ENCODE measurements at regions not wholly inside any gene's neighbourhood (a gene's known extent, or its start where the extent isn't known, plus 50 kb on each side); places are given as distances from the start of the nearest gene placed in this dataset.
A peak's percentile ranks its signal among the peaks of the same experiment; 100 is the strongest.

DNA sequence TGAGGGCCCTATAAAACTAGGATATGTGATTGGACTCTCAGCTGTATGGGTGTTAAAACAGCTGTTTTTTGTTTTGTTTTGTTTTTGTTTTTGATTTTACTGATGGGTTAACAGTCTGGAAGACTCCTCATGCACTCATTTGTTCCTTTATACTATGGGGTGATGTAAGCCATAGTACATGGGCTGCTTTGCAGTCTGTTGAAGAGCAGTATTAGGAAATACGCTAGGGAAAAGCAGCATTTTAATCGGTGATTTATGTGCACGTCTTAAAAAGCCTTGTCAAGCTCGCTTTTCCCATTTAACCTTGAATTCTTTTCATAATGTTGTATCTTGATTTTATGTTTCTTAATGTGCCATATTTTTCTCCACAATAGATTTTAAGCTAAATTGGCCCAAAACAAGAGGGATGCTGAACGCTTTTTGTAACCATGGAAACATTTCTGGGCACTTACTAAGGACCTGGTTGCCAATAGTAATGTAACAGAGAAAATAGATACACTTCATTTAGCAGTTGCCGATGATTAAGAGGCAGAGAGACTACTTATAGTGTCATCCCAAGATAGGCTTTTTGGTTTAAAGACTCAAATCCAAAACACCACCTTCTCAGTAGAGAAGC lies 244.0 kb downstream of the SNAPC1 start:
- ATAC-seq, result no peak

GRCh38 chr14:62015243-62015642 lies 253.0 kb downstream of the SNAPC1 start:
- no peak for ATAC-seq
- no peak for DNase-seq

More for the DNA sequence above, 244.0 kb downstream of the SNAPC1 start:
- no peak for DNase-seq

DNA sequence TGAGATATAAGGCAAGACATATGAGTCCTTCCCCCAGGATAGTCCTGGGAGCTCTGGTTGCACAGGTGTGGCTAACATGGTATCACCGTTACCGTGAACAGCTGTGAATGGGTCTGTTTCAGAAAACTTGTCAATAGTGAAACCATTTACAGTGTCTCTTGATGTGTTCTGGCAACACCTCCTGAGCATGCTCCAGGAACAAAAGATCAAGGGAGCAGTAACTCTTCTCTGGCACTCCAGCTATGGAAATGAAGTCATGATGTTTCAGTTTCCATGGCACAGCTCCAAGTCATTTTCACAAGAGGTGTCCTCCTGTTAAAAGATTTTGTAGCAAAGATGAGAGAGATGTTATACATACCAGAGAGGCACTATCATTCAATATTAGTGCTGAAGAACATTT lies 253.7 kb downstream of the SNAPC1 start:
- ATAC-seq (no peak), DNase-seq (no peak)

GRCh38 chr14:62017651-62018230 lies 255.5 kb downstream of the SNAPC1 start:
- ATAC-seq (no peak), DNase-seq (no peak)

DNA sequence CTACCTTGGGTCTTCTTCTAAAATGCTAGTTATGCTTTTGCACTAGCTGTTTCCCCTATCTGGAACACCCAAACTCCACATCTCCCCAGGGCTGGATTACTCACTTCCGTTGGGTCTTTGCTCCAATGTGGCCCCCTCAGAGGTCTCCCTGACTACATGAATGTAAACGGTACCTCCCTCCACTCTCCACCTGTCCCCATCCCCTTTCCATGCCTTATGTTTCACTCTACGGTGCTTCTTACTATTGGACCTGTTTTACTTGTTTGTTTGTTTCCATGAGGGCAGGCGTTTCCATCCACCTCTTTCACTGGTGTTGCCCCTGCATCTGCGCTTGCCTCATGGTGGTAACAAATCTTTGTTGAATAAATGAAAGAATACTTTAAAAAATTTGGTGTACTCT lies 256.4 kb downstream of the SNAPC1 start:
- ATAC-seq (no peak), DNase-seq (no peak)

- DNase-seq (no peak), ATAC-seq (no peak)
These were observed 265.7 kb downstream of the SNAPC1 start for GRCh38 chr14:62027958-62028357.

DNA sequence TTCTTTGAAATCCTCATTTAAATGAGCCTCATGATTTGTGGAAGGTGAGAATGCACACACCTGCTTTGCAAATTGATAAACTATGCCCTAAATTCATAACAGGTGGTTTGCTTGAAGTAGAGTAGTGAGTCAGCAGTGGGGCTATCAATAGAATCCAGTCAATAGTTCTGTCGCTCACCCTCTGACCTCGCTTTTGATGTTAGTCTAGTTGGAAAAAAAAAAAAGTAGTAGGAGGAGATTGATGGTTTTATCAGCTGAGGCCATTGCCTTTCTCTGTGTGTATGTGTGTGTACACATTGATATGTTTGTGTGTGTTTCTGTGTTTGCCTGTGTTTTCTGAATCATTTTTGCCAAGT lies 267.3 kb downstream of the SNAPC1 start:
- DNase-seq, result no peak
- no peak for ATAC-seq

DNA sequence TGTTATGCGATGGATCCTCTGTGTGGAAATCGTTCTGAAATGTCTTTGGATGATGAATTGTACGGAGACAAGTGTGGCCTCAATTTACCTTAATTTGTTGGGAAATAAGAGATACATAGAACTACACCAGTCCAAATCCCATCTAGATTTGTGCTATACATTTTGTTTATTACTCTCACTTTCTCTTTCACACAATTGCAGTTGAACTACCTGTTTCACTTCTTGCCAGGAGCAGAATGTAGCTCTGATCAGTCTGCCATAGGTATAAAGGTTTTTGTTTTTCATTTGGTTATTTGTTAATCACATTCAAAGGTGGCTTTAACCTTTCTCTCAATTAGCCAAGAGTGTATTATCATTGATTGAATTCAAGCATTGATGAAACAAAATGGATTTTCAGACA lies 268.2 kb downstream of the SNAPC1 start:
- no peak for DNase-seq
- ATAC-seq, result no peak

DNA sequence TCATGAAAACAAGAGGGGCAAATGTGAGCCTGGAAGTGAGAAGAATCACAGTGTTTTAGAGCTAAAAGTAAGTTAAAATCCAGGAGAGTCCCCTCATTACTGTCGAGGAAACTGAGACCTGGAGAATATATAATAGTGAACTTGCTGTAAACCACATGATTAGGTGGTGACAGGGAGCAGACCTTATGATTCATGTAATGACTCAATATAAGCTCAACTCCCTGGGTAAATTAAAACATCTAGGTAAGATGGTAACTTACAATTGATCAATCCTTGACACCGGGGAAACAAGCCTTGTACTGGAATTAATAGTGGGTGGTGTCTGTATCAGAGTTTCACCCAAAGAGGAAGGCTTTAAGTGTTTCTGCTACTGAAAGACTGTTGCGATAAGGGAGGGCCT lies 269.3 kb downstream of the SNAPC1 start:
- ATAC-seq, result no peak
- DNase-seq, result no peak

GRCh38 chr14:62053188-62053587 lies 291.0 kb downstream of the SNAPC1 start:
- DNase-seq (no peak), ATAC-seq (no peak)

GRCh38 chr14:62056789-62057188 lies 294.6 kb downstream of the SNAPC1 start:
- DNase-seq, result no peak

GRCh38 chr14:62062645-62063044 lies 300.4 kb downstream of the SNAPC1 start:
- DNase-seq, result no peak
- no peak for ATAC-seq

More at GRCh38 chr14:62056789-62057188, 294.6 kb downstream of the SNAPC1 start:
- no peak for ATAC-seq

DNA sequence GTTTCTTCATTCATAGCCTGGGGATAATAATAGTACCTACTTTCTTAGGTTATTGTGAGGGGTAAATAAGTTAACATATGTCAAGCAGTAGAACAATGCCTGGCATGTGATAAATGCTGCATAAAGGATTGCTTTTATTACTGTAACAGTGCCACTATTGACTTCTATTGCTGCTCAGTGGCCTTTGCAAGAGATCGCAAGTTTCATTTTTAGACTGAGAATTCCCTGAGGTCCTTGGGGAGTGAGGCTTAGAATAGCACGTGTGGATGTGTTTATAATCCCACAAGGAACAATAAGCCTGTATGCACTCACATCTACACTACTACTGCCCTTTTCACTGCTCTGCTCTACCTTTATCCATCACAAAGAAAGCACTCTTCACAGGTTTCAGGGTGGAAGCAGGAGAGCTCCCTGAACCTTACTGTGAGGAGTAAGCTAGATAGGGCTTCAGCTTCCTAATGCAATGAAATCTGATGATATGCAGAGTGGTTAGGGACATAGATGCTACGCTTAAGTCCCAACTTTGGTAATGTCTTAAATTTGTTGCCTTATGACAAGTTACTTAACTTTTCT lies 302.6 kb downstream of the SNAPC1 start:
- no peak for DNase-seq
- ATAC-seq, result no peak

GRCh38 chr14:62066304-62066703 lies 304.1 kb downstream of the SNAPC1 start:
- ATAC-seq (no peak), DNase-seq (no peak)

GRCh38 chr14:62071039-62071438 lies 308.8 kb downstream of the SNAPC1 start:
- ATAC-seq (no peak), DNase-seq (no peak)

DNA sequence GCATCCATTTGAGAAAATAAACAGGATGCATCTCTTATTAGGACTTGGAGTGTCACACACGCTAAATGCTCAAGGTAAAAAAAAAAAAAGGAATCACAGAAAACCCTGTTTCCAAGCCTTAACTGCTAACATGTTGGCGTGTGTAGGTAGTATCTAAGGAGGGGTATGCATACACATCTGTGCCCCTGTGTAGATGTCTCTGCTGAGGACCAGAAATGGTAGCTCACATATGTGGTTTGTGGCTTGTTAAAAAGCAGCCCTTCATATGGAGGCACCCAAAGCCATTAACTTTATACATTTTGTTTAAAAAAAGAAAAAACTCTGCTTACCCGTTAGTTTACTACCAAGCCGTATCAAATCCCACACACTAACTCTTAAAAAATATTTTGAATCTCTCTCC lies 314.1 kb downstream of the SNAPC1 start:
- no peak for ATAC-seq
- DNase-seq, result no peak

- no peak for ATAC-seq
- DNase-seq, result no peak
These were observed 314.8 kb downstream of the SNAPC1 start for GRCh38 chr14:62076825-62077605.

- DNase-seq (no peak), ATAC-seq (peak; percentile 32)
These were observed 315.5 kb downstream of the SNAPC1 start for GRCh38 chr14:62077676-62078261.

DNA sequence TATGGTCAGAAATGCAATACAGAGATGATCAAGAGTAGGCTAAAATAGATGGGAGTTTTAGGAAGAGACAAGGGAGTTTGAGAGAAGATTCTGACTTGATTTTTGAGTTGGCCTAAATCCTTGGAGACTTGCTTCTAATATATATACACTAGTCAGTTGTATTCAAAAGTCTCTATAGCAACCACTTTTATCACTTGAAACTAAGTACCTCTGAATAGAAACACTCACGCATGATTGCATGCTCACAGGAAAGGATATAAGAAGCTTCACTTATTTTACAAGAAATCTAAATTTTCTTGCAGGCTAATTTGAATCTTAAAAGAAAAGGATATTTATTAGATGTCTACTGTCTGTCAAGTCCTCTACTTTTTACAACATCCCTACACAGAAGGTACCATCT lies 316.8 kb downstream of the SNAPC1 start:
- DNase-seq (no peak), ATAC-seq (no peak)

DNA sequence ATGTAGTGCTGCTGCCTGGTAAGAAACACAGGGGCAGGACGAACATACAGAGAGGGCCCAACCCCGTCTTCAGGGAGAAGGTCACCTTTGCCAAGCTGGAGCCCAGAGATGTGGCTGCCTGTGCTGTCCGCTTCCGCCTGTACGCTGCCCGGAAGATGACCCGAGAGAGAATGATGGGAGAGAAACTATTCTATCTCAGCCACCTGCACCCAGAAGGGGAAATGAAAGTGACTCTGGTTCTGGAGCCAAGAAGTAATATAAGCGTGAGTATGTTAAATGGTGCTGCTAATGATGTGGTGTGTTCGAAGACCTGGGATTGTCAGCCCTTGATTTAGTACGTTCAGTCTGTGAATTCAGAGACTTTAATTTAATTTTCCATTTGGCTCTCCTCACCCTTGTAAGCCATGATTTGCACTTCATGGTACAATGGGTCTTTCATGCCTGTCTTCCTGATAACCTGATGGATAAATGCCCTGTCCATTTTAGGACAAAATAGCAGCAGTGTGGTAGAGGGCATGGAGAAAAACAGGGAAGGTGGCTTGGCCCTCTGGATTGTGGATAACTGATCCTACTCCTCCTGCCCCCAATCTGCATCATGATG lies 318.9 kb downstream of the SNAPC1 start:
- ATAC-seq, result no peak

DNA sequence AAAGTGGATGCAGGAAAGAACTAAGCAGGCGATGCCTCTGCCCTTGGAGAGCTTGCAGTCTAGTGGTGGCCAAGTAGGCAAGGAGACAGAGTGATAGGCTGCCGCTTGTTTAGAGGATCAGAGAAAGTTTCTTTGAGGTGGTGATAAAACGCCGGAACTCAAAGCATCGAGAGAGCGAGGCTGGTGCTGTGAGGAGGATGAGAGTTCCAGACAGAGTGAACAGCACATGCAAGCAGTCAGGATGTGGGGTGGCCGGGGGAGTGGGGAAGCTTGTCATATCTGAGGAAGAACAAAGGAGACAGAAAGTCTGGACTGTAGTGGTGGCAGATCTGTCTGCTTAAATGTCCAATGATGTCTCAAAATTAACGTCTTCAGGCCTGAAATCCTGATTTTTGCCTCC lies 319.7 kb downstream of the SNAPC1 start:
- ATAC-seq, result no peak
- no peak for DNase-seq

More for the DNA sequence above, 318.9 kb downstream of the SNAPC1 start:
- no peak for DNase-seq

GRCh38 chr14:62082779-62083178 lies 320.6 kb downstream of the SNAPC1 start:
- DNase-seq (no peak), ATAC-seq (no peak)

DNA sequence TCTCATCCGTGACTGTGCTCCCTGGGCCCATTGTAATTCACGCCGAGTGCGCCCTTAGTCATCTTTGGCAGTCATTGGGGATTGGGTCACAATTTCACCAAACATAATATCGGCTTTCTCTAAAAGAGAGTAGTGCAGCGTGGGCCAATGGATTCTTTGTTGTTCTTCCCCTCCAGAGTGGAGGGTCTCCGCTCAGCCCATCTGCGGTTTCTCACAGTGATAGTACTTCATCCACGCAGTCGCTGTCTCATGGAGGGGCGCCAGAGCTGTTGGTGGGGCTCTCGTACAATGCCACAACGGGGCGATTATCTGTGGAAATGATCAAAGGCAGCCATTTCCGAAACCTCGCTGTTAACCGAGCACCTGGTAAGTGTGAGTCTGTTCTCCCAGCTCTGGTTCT lies 321.8 kb downstream of the SNAPC1 start:
- ATAC-seq (no peak), DNase-seq (no peak)
